ENCODE measurements at regions not wholly inside any gene's neighbourhood (a gene's known extent, or its start where the extent isn't known, plus 50 kb on each side); places are given as distances from the start of the nearest gene placed in this dataset.

Small RNA genes lying in the stretch of these regions (small RNA-seq; reads per million reads assigned to genes)
- gene AL358944.1, result 0 reads per million in 4 donors

Measured in spleen (tissue), 4 donors.